A549 (cell line): ENCODE measurements at regions not wholly inside any gene's neighbourhood (a gene's known extent, or its start where the extent isn't known, plus 50 kb on each side); places are given as distances from the start of the nearest gene placed in this dataset.

ENCODE experiments used
- ATAC-seq, 2 experiments: fragments of 200-7000 bp in 1 of 2; fragments of >200 bp in 1 of 2; cut with Nextera tagmentation in 1 of 2; cut with Tn5 transposase in 1 of 2; 3 replicates each; pipeline versions ENCODE4 v1.8.0 to v1.9.1; 2018 to 2020; ENCODE audit warnings: mild to moderate bottlenecking in 1 of 2, moderate library complexity in 1 of 2
- CTCF ChIA-PET: fragments of 300-600 bp; sonication (Branson Sonifier 250); formaldehyde crosslinking; extraction: SDS; loops from one replicate; lab custom pipeline; 2021; ENCODE audit warnings: antibody characterized with exemption, inconsistent platforms; lab: Yijun Ruan, JAX
- POLR2A ChIA-PET: fragments of 350-600 bp; formaldehyde crosslinking; extraction: SDS; loops from one replicate; lab custom pipeline; 2021; ENCODE audit warnings: antibody characterized with exemption, inconsistent platforms; lab: Yijun Ruan, JAX
- DNase-seq, 2 experiments: peaks; one replicate each; pipeline versions ENCODE4 v3.0.0 to v3.0.0-alpha.2; 2011 to 2016; ENCODE audit warnings: low read depth in 1 of 2, low spot score in 1 of 2
- FAIRE-seq: peaks from 2 replicates; lab custom pipeline; 2011; peaks lifted over from hg19 to GRCh38; lab: Jason Lieb, UNC
- H3K27ac ChIP-seq, 2 experiments: fragments of >200 bp; sonication (Bioruptor Twin); formaldehyde crosslinking; 3 replicates each; pipeline ENCODE4 v1.5.1; 2016 to 2017
- H3K4me1 ChIP-seq: fragments of >200 bp; sonication (Bioruptor Twin); formaldehyde crosslinking; 3 replicates; pipeline ENCODE4 v1.6.1; 2016
- H3K4me2 ChIP-seq: fragments of >200 bp; sonication (Bioruptor Twin); formaldehyde crosslinking; 3 replicates; pipeline ENCODE4 v1.6.1; 2016
- H3K4me3 ChIP-seq: fragments of >200 bp; sonication (Bioruptor Twin); formaldehyde crosslinking; 3 replicates; pipeline ENCODE4 v1.5.1; 2016
- H3K9me3 ChIP-seq: fragments of >200 bp; sonication (Bioruptor Twin); formaldehyde crosslinking; 3 replicates; pipeline ENCODE4 v1.6.1; 2016
- ATOH8 ChIP-seq: fragments of 250-450 bp; sonication (Bioruptor Pico); IDR thresholded peaks from 2 replicates; pipeline ENCODE4 v1.5.0; 2020; ENCODE audit warnings: low read depth, mild to moderate bottlenecking, moderate library complexity
- BCL3 ChIP-seq: fragments of >200 bp; sonication (Bioruptor Twin); formaldehyde crosslinking; IDR thresholded peaks from 3 replicates; pipeline ENCODE4 v1.6.1; 2016
- CEBPB ChIP-seq, 2 experiments: fragments of >200 bp in 1 of 2; sonication (Bioruptor Twin) in 1 of 2; formaldehyde crosslinking in 1 of 2; IDR thresholded peaks; 2 replicates each; pipeline ENCODE4 v1.6.1; 2012 to 2016
- CHD4 ChIP-seq: fragments of 200-600 bp; sonication (generic); IDR thresholded peaks from 2 replicates; pipeline ENCODE4 v1.6.1; 2016; ENCODE audit warnings: antibody characterized with exemption, mild to moderate bottlenecking, borderline replicate concordance
- E2F6 ChIP-seq: IDR thresholded peaks from 2 replicates; pipeline ENCODE4 v1.6.1; 2012; ENCODE audit warnings: low read depth, borderline replicate concordance
- FOSL2 ChIP-seq, 2 experiments: fragments of 450-650 bp in 1 of 2; fragments of >200 bp in 1 of 2; sonication (Bioruptor Twin) in 1 of 2; formaldehyde crosslinking; IDR thresholded peaks; 2 replicates each; pipeline versions ENCODE4 v1.5.0 to v1.6.1; 2016 to 2020; ENCODE audit warnings: mild to moderate bottlenecking in 1 of 2, moderate library complexity in 1 of 2
- FOXS1 ChIP-seq: fragments of 250-450 bp; sonication (Bioruptor Pico); IDR thresholded peaks from 2 replicates; pipeline ENCODE4 v1.5.0; 2020; ENCODE audit warnings: mild to moderate bottlenecking, moderate library complexity
- HEYL ChIP-seq: fragments of 250-450 bp; sonication (Bioruptor Pico); IDR thresholded peaks from 2 replicates; pipeline ENCODE4 v1.8.0; 2021; ENCODE audit warnings: mild to moderate bottlenecking, moderate library complexity
- HOXA7 ChIP-seq: fragments of 250-450 bp; sonication (Bioruptor Pico); IDR thresholded peaks from 2 replicates; pipeline ENCODE4 v1.5.0; 2020; ENCODE audit warnings: mild to moderate bottlenecking, moderate library complexity
- KDM1A ChIP-seq: fragments of 200-600 bp; sonication (generic); IDR thresholded peaks from 2 replicates; pipeline ENCODE4 v1.6.1; 2016; ENCODE audit warnings: low read depth, mild to moderate bottlenecking
- NR3C1 ChIP-seq: fragments of >200 bp; sonication (Bioruptor Twin); formaldehyde crosslinking; IDR thresholded peaks from 3 replicates; pipeline ENCODE4 v1.6.1; 2017
- PHF8 ChIP-seq: fragments of 200-600 bp; sonication (generic); IDR thresholded peaks from 2 replicates; pipeline ENCODE4 v1.6.1; 2016; ENCODE audit warnings: low read depth, mild to moderate bottlenecking, antibody characterized with exemption, moderate library complexity, borderline replicate concordance
- POLR2AphosphoS2 ChIP-seq: conservative IDR thresholded peaks from 2 replicates; pipeline ENCODE4 v1.6.1; 2012; ENCODE audit warnings: low read length, improper control_type of control experiment, inconsistent platforms
- RAD21 ChIP-seq, 2 experiments: fragments of >200 bp in 1 of 2; sonication (Bioruptor Twin) in 1 of 2; formaldehyde crosslinking in 1 of 2; IDR thresholded peaks in 1 of 2; conservative IDR thresholded peaks in 1 of 2; 2 replicates in 1 of 2; 3 replicates in 1 of 2; pipeline ENCODE4 v1.6.1; 2012 to 2018; ENCODE audit warnings: inconsistent platforms in 1 of 2
- RARB ChIP-seq: fragments of 250-450 bp; sonication (Bioruptor Pico); IDR thresholded peaks from 2 replicates; pipeline ENCODE4 v1.8.0; 2021; ENCODE audit warnings: mild to moderate bottlenecking, moderate library complexity
- RCOR1 ChIP-seq: fragments of 150-350 bp; IDR thresholded peaks from 2 replicates; pipeline ENCODE4 v1.6.1; 2014; ENCODE audit warnings: antibody characterized with exemption, low read length, low read depth
- REST ChIP-seq: fragments of 200-600 bp; sonication (generic); IDR thresholded peaks from 2 replicates; pipeline ENCODE4 v1.6.1; 2016; ENCODE audit warnings: antibody characterized with exemption, mild to moderate bottlenecking, moderate library complexity
- RNF2 ChIP-seq: fragments of 200-600 bp; sonication (generic); IDR thresholded peaks from 2 replicates; pipeline ENCODE4 v1.6.1; 2016; ENCODE audit warnings: low read depth, mild to moderate bottlenecking, antibody characterized with exemption, moderate library complexity, borderline replicate concordance
- SMC3 ChIP-seq: fragments of >200 bp; sonication (Bioruptor Twin); formaldehyde crosslinking; IDR thresholded peaks from 3 replicates; pipeline ENCODE4 v1.6.1; 2018; ENCODE audit warnings: inconsistent platforms
- TP53 ChIP-seq: fragments of 250-450 bp; sonication (Bioruptor Pico); IDR thresholded peaks from 2 replicates; pipeline ENCODE4 v1.5.0; 2021; ENCODE audit warnings: mild to moderate bottlenecking, moderate library complexity
- USF2 ChIP-seq: fragments of 450-650 bp; IDR thresholded peaks from 2 replicates; pipeline ENCODE4 v1.6.1; 2014; ENCODE audit warnings: antibody characterized with exemption
- ZFP36 ChIP-seq: fragments of 450-650 bp; IDR thresholded peaks from 2 replicates; pipeline ENCODE4 v1.6.1; 2014; ENCODE audit warnings: borderline replicate concordance; ENCODE audit not compliant: partially characterized antibody
- ZSCAN20 ChIP-seq: fragments of 250-450 bp; sonication (Bioruptor Pico); IDR thresholded peaks from 2 replicates; pipeline ENCODE4 v1.8.0; 2022; ENCODE audit warnings: mild to moderate bottlenecking, moderate library complexity
- WGBS: methylation state at CpG from one replicate; pipeline ENCODE4 v1.1.6; 2017; ENCODE audit errors: missing lambda C conversion rate; 5-methylcytosine and 5-hydroxymethylcytosine counted together

GRCh38 chr13:59493436-59493965 is 670.2 kb downstream of the DIAPH3 start:
- no peak for DNase-seq
- no peak overlapping the region for H3K4me3 ChIP-seq
- WGBS, result 58% methylated on average over 1 of the region's 1 CpG
- no peak overlapping the region for H3K27ac ChIP-seq
- H3K9me3 ChIP-seq, result no peaks in the 10 kb centered on the region
- H3K4me2 ChIP-seq, result no peak overlapping the region
- no peak for FAIRE-seq
- ChIA-PET POLR2A (no interaction called here), CTCF (no interaction called here)
- ATAC-seq, result no peak
- no peak for TF ChIP-seq HEYL (CRISPR knock-in tag)
- TF ChIP-seq TP53 (CRISPR knock-in tag), result no peak
- TF ChIP-seq RNF2, result no peak
- TF ChIP-seq ZSCAN20 (CRISPR knock-in tag), result no peak
- no peaks in the 10 kb centered on the region for H3K4me1 ChIP-seq

GRCh38 chr13:59494151-59494550 is 669.6 kb downstream of the DIAPH3 start:
- Histone ChIP-seq H3K4me2 (no peak overlapping the region), H3K27ac (no peak overlapping the region), H3K4me3 (no peak overlapping the region), H3K9me3 (no peaks in the 10 kb centered on the region), H3K4me1 (no peaks in the 10 kb centered on the region)
- DNase-seq (no peak), ATAC-seq (no peak), FAIRE-seq (no peak)
- ChIA-PET CTCF (no interaction called here), POLR2A (no interaction called here)
- TF ChIP-seq KDM1A, result no peak
- TF ChIP-seq NR3C1, result no peak
- TF ChIP-seq E2F6, result no peak
- TF ChIP-seq RAD21 (conservative IDR thresholded peaks at IDR 0.05 in 1 of 2, IDR thresholded peaks at IDR 0.05 in 1 of 2), result no peak
- TF ChIP-seq BCL3, result no peak
- no peak for TF ChIP-seq SMC3
- no peak for TF ChIP-seq RARB (CRISPR knock-in tag)
- TF ChIP-seq CEBPB (IDR thresholded peaks at IDR 0.05), result no peak
- no peak for TF ChIP-seq FOXS1 (CRISPR knock-in tag)
- TF ChIP-seq USF2, result no peak
- no peak for TF ChIP-seq RCOR1
- TF ChIP-seq FOSL2 (IDR thresholded peaks at IDR 0.05), result no peak
- no peak for TF ChIP-seq FOSL2 (CRISPR knock-in tag; IDR thresholded peaks at IDR 0.05)
- TF ChIP-seq REST, result no peak
- TF ChIP-seq RNF2, result no peak

- no peak overlapping the region for H3K4me3 ChIP-seq
- H3K4me2 ChIP-seq, result no peak overlapping the region
- no peak for FAIRE-seq
- CTCF ChIA-PET, result no interaction called here
- no peak overlapping the region for H3K27ac ChIP-seq
- ATAC-seq, result no peak
- 39% methylated on average over 4 of the region's 4 CpGs for WGBS
- POLR2A ChIA-PET, result no interaction called here
- no peak for DNase-seq
- H3K4me1 ChIP-seq, result no peaks in the 10 kb centered on the region
- no peaks in the 10 kb centered on the region for H3K9me3 ChIP-seq
- TF ChIP-seq ATOH8 (CRISPR knock-in tag), result no peak
- no peak for TF ChIP-seq HOXA7 (CRISPR knock-in tag)
- no peak for TF ChIP-seq ZFP36
- TF ChIP-seq PHF8, result no peak
- TF ChIP-seq BCL3, result no peak
- no peak for TF ChIP-seq USF2
- no peak for TF ChIP-seq CHD4
- no peak for TF ChIP-seq POLR2AphosphoS2
Measured at GRCh38 chr13:59494560-59494970, 669.2 kb downstream of the DIAPH3 start.
